ENCODE measurements at regions not wholly inside any gene's neighbourhood (a gene's known extent, or its start where the extent isn't known, plus 50 kb on each side); places are given as distances from the start of the nearest gene placed in this dataset.
"Not testable (repeated sequence)": the region's sequence is repeated elsewhere in the genome, so short reads cannot be mapped to it uniquely, and the experiment has no call there.

DNA sequence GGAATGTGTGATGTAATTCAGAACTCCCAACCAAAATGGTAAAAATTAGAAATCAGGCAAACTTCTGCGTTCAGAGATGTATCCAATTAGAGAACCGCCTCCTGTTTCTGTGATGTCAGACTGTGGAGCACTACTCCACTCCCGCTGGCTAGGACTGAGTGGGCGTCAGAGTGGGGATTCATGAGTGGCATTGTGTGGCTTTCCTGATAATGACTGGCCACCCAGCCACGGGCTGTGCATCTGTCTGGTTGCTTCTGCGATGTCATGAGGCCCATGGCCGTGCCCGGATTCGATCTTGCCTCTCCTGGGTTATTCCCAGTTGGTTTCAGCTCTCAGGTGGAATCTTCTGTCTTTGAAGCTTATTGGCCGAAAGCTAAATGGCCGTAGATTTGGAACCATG, 87.1 kb upstream of the KCNA1 start:
- DNase-seq (ENCODE audit: low read depth) = no peak

DNA sequence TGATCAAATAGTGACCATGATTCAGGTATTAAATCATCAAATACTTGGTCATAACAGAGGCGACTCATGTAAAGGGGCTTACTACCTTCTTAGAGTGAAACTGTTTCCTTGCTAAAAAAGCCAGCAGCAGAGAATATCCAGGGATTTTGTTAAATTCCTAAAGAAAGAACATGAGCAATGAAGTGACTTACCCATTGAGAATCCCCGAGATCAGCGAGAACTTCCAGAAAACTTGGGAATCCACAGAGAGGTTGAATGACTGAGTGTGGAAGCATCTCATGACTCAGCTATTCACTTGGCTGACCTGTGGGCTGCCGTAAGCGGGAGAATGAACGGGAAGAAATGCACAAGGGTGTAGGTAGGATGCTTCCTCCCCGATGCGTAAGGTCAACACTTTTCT, 85.3 kb upstream of the KCNA1 start:
- peak; percentile 64 for DNase-seq (ENCODE audit: low read depth)

DNA sequence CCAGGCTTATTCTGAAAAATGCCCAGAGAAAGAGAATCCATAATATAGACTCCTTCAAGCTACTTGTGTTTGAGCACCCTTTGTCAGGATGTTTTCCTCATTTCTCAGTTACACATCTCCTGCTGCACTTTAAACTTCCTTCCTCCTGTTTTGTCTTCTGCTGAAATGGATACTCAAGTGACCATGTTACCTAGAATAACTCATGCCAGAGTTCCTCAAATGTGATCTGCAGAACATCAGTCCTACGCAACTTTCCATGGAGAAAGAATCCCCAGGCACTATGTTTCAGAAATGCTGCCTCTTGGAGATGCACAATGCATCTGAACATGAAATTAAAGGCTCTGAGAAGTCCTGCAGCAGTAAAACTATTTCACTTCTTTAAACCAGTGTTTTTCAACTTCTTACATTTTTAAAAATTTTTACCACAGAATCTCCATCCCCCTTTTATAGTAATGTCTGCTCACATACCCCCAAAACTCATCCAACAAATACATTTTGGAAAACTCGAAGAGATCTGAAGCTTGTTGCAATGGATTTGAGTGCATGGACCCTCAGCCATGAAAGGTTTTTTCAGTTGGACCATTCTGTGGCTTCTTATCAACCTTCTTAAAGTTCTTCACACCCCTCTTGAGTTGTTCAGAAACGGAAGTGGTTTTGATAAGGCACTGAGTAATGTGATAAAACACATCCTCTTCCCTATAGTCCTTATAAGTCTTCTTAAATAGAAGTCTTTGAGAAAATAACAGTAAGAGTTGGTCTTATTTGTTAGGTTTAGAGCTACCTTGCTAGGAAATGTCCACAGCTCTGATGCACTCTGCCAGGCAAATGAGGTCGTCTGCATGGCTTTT, 84.5 kb upstream of the KCNA1 start:
- DNase-seq (ENCODE audit: low read depth) = no peak

DNA sequence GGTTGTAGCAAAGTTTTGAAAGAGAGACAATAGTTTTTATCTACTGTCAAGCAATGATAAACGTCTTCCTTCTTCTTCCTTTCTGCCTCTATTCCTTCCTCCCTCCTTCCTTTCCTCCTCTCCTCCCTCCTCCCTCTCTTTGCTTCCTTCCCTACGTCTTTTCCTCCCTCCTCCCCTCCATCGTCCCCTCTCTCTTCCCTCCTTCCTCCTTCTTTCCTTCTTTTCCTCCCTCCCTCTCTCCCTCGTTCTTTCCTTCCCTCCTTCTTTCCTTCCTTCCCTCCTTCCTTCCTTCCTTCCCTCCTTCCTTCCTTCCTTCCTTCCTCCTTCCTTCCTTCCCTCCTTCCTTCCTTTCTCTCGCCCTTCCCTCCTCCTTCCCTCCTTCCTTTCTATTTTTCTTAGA, 82.8 kb upstream of the KCNA1 start:
- DNase-seq (ENCODE audit: low read depth) = no peak

DNA sequence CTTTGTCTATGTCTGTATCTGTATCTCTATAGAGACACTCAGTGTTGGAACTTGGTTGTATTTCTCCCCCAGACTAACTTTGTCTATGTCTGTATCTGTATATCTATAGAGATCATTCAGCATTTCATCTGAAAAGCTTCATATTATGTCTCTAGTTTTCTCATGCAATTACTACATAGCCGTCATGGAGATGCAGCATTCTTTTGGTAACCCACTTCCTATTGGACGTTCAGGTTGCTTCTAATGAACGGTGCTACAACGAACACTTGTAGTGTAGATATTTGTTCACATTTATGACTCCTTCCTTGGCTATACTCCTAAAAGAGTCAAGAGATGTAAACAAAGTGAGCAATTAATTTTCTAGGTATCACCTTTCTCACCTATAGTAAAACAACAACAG, 81.5 kb upstream of the KCNA1 start:
- DNase-seq (ENCODE audit: low read depth) = no peak

DNA sequence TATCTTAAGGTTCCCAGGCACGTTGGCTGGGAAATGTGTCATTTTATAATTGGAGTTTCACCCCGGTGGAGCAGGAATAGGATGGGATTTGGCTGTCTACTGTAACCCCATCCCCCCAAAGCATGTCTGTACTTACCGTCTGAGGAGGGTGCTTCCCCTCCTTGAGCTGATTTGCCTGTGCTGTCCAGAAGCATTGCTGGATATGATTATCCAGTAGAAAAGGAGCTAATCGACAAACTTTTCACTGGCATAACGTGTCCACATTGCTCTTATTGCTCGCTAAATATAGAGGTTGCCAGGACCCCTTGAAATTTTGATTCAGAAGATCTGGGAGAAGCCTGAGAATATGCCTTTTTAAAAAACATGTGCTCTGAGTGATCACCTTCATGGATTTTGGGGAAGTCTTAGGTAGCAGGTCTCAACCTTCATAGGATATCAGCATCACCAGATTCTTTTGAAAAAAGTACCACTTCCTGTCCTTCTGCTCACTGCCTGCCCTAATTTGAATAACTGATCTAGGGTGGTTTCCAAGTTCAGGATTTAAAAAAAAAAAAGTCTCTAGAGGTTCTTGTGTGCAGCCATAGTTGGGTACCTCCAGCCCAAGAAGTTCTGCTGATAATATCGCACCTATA, 80.4 kb upstream of the KCNA1 start:
- no peak for DNase-seq (ENCODE audit: low read depth)

DNA sequence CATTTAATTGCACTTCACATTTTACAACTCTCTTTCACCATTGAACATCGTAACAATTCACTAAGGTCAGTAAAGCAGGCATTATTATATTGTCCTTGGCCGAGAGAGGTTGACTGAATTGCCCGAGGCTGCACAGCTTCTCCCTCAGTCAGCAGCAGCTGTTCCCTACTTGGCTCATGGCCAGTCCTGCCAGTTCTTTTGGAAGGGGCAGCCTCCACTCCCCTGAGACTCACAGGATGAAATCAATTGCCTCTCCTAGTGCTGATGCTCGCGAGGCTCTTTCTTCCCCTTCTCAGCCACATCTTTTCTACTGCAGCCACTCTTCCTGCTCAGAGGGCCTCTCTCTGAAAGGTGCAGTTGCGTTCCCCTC, 79.9 kb upstream of the KCNA1 start:
- peak; percentile 52 for DNase-seq (ENCODE audit: low read depth)

DNA sequence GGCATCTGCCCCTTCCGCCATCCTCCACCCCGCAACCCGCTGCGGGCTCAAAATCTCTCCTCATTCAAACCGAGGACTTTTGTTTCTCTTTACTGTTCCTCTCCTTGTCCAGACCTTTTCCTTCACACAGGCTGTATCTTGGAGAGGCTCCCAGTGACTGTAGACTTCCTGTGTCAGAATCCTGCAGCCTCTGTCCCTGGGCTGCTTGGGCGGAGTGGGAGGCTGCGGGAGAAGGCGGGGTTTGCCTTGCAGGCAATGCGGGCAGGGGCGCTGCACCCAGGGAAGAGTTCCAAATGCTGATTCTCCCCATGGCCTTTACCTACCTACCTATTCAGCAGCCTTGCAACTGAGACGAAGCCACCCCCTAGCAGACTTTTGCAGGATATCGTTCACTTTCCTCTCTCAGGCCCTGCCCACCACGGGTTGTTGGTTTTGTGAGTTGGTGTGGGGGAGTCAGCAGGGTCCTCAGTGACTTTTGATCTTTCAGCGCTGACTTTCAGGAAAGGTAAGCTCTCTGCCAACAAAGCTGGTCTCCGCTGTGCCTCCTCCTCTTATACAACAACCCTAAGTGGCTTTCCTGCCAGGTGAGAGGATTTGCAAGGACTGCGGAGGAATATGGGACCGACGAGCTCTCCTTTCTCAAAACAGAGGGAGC, 79.0 kb upstream of the KCNA1 start:
- no peak for DNase-seq (ENCODE audit: low read depth)

DNA sequence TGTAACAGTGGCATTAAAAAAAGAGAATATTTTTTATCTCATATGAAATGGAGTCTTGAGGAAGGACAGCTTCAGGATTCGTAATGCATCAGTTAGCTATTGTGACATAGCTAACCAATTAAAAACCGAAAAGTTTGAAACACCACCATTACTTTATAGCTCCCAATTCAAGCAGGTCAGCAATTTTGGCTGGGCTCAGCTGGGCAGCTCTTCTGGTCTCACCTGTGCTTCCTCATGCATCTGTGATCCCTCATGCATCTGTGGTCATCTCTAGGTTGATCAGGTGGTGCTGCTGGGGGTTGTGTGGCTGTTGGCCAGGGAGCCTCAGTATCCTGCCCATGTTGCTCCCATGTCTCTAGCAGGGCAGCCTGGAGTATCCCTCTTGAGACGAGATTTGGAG, 76.7 kb upstream of the KCNA1 start:
- no peak for DNase-seq (ENCODE audit: low read depth)

DNA sequence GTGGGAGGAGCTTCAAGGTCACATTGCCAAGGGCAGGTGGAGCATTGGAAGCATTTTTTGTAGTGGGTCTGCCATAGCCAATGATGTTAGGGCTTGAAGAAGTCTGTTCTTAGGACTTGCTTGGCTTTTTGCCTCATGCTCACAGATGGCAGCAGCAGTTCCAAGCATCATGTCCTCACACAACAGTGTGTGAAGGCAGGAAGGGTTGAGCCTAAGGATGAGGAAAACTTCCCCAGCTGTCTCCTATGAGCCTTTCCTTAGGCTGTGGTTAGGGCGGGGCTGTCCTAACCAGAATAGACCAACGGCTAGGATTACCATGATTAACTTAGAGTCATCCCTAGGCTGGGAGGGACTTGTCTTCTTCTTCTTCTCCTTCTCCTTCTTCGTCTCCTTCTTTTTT, 76.2 kb upstream of the KCNA1 start:
- DNase-seq (ENCODE audit: low read depth) = no peak

DNA sequence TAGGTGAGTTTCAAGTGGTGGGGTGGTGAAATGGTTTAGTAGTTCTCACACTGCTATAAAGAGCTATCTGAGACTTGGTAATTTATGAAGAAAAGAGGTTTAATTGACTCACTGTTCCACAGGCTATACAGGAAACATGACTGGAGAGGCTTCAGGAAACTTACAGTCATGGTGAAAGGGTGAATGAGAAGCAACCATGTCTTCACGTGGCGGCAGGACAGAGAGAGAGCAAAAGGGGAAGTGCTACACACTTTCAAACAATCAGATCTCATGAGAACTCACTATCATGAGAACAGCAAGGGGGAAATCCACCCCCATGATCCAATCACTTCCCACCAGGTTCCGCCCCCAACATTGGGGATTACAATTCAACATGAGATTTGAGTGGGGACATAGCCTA, 67.3 kb upstream of the KCNA1 start:
- DNase-seq (ENCODE audit: low read depth) = not testable (repeated sequence)

DNA sequence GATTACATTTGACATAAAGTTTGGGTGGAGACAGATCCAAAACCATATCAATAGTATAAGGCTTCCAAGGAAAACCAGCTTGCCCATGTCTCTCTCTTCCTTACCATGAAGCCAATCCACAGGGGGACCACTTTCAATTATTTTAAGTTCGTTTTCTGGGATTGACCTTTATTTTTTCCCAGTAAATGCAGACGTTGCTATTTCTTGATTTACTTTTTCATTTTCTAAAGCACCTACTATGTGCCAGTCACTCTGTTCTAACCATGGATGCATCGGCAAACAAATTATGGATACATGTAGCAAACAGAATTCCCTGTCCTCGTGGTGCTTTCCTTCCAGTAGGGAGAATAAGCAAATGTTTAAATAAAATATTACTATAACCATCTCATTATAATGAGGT, 65.8 kb upstream of the KCNA1 start:
- DNase-seq (ENCODE audit: low read depth) = no peak

DNA sequence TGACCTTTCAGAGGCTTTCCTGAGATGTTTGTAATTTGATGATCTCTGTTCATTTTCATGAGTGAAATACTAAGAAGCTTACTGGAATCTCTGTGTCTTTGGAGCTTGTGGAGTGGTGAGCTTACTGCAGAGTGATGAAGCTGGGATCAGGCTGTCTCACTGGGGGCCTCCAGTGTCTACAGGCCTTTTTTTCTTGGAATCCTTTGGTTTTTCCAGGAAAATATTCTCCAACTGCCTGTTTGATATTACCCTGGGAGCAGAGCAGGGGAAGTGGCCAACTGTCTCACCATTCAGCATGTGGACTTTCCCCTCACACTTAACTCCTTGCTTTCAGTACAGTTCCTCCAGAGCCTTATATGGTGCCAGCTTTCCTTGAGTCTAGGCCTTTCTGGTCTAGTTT, 62.0 kb upstream of the KCNA1 start:
- DNase-seq (ENCODE audit: low read depth) = no peak

DNA sequence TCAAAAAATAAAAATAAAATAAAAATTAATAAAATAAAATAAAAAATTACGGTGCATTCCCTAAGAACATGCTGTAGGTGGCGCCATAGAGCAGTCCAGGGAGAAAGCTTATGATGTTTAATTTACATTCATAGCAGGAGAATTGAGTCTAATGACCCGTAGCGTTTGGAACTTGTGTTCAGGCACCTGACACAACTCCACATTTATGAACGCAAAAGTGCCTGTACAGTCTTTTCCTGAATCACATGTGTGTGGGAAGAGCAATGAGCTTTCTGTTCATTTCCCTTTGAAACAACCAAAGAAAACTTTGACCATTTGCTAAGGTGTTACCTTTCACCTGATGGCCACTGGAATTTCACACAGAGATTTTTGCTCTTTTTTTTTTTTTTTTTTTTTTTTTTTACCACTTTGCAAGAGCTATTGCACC, 60.6 kb upstream of the KCNA1 start:
- no peak for DNase-seq (ENCODE audit: low read depth)

DNA sequence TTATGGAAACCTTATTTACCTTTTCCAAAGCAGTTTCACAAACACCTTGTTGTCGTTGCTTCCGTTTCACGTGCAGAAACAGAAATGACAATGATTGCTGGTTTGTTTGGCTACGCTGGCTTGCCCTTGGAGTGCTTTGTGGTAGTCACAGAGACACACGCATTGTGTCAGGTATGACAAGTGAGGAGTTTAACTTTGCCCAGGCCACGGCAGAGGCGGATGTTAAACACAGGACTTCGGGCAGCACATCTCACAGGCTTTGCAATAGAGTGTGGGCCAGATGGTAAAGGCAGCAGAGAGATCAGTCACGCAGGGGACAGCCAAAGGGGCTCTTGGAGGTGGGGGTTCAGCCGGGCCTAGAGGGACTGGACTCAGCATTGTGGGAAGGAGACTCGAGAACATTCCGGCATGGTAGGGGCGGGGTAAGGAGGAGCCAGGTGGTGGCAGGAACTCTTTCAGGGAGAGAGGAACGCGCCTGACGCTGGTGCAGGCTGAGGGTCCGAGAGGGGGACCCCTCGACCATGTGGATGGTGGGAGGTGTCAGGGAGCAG, 59.8 kb upstream of the KCNA1 start:
- no peak for DNase-seq (ENCODE audit: low read depth)

DNA sequence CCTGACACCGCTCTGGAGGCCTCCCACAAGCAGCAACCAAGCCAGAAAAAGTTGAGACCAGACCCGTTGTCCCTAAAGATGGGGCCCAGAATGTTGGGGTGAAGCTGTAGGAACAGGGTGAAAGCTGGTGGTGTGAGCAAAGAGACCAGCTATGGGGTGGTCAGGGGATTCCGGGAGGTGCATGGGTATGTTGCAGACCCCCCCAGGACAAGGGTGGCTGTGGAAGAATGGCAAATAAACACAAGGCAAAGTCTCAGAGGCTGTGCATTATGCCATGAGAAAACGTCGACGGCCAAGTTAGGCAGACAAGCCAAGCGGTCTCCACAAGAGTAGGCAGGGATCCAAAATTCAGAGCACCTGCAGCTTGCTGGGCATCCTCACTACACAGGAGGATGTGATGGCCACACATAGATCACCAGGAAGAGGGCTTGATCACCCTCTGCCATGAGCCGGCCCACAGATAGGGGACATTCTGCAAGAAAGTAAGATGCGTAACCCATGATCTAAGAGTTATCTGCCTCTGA, 58.8 kb upstream of the KCNA1 start:
- no peak for DNase-seq (ENCODE audit: low read depth)

DNA sequence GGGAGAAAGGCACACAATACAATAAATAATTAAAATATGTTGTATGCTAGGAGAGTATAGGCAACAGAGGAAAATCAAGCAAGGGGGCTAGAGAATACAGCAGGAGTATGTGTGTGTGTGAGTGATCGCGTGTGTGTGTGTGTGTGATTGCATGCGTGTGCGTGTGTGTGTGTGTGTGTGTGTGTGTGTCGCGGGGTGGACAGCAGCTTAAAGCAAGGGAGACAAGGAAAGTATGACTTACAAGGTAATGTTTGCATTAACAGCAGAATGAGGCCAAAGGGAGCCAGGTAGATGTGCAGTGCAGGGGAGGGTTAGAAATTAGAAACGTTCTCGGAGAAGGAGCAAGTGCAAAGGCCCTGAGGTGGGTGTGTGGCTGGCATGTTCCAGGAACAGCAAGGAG, 57.4 kb upstream of the KCNA1 start:
- no peak for DNase-seq (ENCODE audit: low read depth)

DNA sequence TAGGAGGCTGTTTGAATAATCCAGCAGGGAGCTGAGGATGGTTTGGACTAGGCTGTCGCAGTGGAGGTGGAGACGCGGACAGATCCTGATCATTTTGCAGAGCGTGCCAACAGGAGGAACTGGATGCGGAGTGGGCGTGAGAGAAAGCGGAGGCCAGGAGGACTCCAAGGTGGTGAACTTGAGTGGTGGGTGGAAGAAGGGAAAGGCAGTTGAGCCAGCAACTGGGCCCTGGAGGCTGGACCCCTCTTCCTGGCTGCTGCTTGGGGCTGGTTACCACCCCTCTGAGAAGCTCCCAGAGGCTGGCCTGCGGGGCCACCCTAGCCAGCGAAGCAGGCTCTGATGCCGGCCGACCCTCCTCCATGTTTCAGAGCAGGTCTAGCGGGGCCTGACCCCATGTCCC, 56.8 kb upstream of the KCNA1 start:
- DNase-seq (ENCODE audit: low read depth) = no peak

DNA sequence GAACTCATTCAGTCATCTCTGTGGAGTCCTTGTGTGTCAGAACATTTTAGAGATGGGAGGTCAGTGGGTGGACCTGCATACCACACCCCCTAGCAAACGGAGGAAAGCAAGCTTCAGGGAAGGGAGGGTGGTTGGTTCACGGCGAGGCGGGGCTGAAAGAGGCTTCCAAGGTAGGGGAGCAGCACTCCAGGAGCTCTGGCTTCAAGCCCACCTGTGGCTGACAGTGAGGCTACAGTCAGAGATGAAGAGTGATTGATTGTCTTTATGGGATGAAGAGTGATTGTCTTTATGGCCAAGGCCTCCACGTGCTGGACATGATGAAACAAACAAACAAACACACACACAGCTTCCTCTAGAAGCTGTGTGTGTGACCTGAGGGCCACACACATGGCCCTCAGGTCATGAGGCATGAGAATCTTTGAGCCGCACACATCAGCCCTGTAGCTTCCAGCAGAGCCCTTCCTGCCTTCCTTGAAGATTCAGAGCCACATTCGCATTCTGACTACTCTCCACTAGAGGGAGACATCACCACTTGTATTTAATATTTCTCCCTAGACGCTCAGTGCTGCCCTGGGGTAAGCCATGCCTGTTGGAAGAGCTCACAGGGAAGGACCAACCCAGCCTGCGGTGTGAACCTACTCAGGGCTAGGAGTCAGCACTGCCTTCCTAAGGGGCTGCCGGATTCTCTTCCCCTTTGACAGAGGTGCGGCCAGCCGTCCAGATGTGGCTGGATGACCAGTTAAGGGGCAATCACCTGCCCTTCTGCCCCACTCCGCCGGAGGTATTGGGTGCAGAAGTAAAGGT, 54.4 kb upstream of the KCNA1 start:
- peak; percentile 72 for DNase-seq (ENCODE audit: low read depth)

DNA sequence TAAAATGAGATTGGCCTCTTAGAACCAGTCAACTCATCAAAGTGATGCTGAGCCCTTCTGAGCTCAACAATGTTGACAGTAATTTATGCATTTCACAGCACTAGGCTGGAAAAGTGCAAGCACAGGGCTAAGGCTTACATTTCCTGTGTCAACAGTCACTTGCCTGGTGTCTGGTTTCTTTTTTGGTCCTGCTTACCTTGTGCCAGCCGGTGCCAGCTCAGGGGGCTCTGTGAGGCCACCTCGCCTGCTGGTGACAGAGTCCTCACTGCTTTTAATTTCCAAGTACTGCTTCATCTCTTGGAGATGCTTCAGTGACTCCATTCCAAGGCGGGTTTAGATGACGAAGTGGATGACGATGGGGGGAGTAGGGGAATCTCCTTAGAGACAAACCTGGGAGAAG, 53.1 kb upstream of the KCNA1 start:
- no peak for DNase-seq (ENCODE audit: low read depth)

DNA sequence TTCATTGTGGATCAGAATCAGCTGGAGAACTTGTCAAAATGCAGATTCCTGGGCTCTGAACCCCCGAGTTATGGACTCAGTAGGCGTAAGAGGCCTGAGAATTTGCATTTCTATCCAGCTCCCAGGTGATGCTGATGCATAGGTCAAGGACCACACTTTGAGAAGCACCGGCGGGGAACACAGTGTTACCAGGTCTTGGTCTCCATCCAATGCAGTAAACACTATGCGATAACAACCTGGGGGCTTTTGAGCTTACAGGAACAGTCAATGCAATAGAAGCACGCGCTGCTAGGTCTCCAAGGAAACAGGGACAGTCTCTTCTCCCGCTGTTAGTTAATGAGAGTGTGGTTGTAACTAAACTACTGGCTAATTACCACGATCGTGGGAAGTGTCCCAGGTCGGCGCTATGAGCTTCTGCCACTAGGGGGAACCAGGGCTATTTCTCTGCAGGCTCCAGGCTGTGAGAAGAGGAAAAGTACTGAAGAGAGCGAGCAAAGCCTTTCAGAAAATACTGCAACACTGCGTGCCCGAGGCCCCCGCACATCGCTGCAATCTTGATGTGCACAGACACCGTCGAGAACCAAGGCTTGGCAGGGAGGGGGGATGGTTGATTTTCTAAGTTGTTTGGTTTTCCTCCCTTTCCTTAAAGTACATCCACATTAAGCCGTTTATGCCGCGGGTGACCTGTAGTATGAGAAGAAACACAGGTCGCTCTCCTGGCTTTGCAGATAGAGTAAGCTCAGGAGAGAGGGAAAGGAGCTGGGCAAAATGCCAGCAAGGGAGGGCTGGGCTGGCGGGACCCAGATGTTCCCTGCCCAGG, 52.0 kb upstream of the KCNA1 start:
- DNase-seq (ENCODE audit: low read depth) = peak; percentile 53

All from LHCN-M2 (cell line).